HAP-1 (cell line): ENCODE measurements at regions not wholly inside any gene's neighbourhood (a gene's known extent, or its start where the extent isn't known, plus 50 kb on each side); places are given as distances from the start of the nearest gene placed in this dataset.
"Not testable (repeated sequence)": the region's sequence is repeated elsewhere in the genome, so short reads cannot be mapped to it uniquely, and the experiment has no call there.

Experiments used
- DNase-seq, 2 experiments: peaks; one replicate each; pipeline ENCODE4 v3.0.0-alpha.2; 2016 to 2020; ENCODE audit warnings: low spot score in 2 of 2
- H3K27me3 ChIP-seq: fragments of 250-450 bp; sonication (Bioruptor Pico); 2 replicates; pipeline ENCODE4 v1.5.1; 2020; ENCODE audit warnings: low read depth, mild to moderate bottlenecking, moderate library complexity
- H3K36me3 ChIP-seq: fragments of 250-450 bp; sonication (Bioruptor Pico); replicated peaks from 2 replicates; pipeline ENCODE4 v1.5.1; 2020; ENCODE audit warnings: mild to moderate bottlenecking
- H3K4me1 ChIP-seq: fragments of 250-450 bp; sonication (Bioruptor Pico); 2 replicates; pipeline ENCODE4 v1.5.1; 2020; ENCODE audit warnings: mild to moderate bottlenecking
- H3K4me3 ChIP-seq: fragments of 250-450 bp; sonication (Bioruptor Pico); 2 replicates; pipeline ENCODE4 v1.5.1; 2020; ENCODE audit warnings: mild to moderate bottlenecking, moderate library complexity
- H3K9me3 ChIP-seq: fragments of 250-450 bp; sonication (Bioruptor Pico); 2 replicates; pipeline ENCODE4 v1.5.1; 2020; ENCODE audit warnings: mild to moderate bottlenecking, moderate library complexity
- in situ Hi-C: fragments of 300-500 bp; cut with MboI; formaldehyde crosslinking; loops from 3 replicates; pipeline ENCODE4 v1.14.3; 2020; ENCODE audit warnings: low sequenced_read_pairs, inconsistent platforms, mixed read lengths

GRCh38 chr3:106485802-106486201 lies 617.0 kb upstream of the CBLB start:
- no peaks in the 10 kb centered on the region for H3K4me1 ChIP-seq
- no peak overlapping the region for H3K4me3 ChIP-seq
- in situ Hi-C loops = no loop called here
- no peak for DNase-seq
- H3K9me3 ChIP-seq = no peaks in the 10 kb centered on the region
- no peaks in the 10 kb centered on the region for H3K27me3 ChIP-seq
- no peaks in the 10 kb centered on the region for H3K36me3 ChIP-seq

GRCh38 chr3:106486945-106487639 lies 618.3 kb upstream of the CBLB start:
- in situ Hi-C loops, DNase-seq, H3K27me3 ChIP-seq, H3K36me3 ChIP-seq, H3K9me3 ChIP-seq, H3K4me3 ChIP-seq, H3K4me1 ChIP-seq: not testable (repeated sequence)

DNA sequence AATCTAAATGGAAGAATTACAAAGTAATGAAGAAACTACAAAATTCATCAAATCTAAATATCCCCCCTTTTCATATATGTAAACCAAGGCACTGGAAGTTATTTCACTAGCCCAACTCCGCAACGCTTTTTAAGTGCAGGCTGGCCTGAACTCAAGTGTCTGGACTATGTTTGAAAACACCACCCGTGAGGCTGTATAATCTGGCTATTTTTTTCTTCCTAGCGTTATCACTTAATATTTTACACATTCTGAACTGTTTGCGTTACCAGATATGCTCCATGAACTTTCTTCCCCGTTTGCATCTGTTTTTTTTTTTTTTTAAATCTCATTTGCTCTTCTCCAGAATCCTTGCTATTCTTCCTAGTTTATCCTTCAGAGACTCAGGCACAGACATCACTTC lies 619.5 kb upstream of the CBLB start:
- Histone ChIP-seq H3K36me3 (no peaks in the 10 kb centered on the region), H3K4me1 (no peaks in the 10 kb centered on the region), H3K4me3 (no peak overlapping the region), H3K9me3 (no peaks in the 10 kb centered on the region), H3K27me3 (0 out of 2 replicates have a peak, but pooled peaks cover 2% of the 10 kb centered on the region)
- in situ Hi-C loops = no loop called here
- no peak for DNase-seq

GRCh38 chr3:106491796-106492195 lies 623.0 kb upstream of the CBLB start:
- H3K27me3 ChIP-seq = 0 out of 2 replicates have a peak, but pooled peaks cover 2% of the 10 kb centered on the region
- no peak for DNase-seq
- no peaks in the 10 kb centered on the region for H3K36me3 ChIP-seq
- in situ Hi-C loops = no loop called here
- H3K9me3 ChIP-seq = no peaks in the 10 kb centered on the region
- H3K4me3 ChIP-seq = no peak overlapping the region
- no peaks in the 10 kb centered on the region for H3K4me1 ChIP-seq

- DNase-seq = no peak
- Histone ChIP-seq H3K9me3 (no peaks in the 10 kb centered on the region), H3K4me1 (no peaks in the 10 kb centered on the region), H3K4me3 (no peak overlapping the region), H3K27me3 (no peaks in the 10 kb centered on the region), H3K36me3 (no peaks in the 10 kb centered on the region)
- in situ Hi-C loops = no loop called here
Measured at GRCh38 chr3:106508331-106508893, 639.6 kb upstream of the CBLB start.

DNA sequence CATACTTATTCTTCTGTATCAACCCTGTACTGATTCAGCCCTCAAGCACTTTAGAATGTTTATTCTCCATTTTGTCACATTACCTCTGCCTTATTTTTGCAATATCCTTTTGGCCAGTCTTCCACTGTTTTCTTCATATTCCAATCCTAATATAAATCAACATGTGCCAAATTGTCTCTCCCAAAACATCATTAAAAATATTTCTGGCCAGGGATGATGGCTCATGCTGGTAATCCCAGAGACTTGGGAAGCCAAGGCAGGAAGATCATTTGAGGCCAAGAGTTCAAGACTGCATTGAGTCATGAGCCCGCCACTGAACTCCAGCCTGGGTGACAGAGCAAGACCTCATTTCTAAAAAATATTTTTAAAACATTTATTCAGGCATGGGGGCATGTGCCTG lies 641.4 kb upstream of the CBLB start:
- Histone ChIP-seq H3K4me1 (no peaks in the 10 kb centered on the region), H3K27me3 (no peaks in the 10 kb centered on the region), H3K4me3 (no peak overlapping the region), H3K9me3 (no peaks in the 10 kb centered on the region), H3K36me3 (no peaks in the 10 kb centered on the region)
- DNase-seq = no peak
- in situ Hi-C loops = no loop called here

GRCh38 chr3:106512846-106513245 lies 644.0 kb upstream of the CBLB start:
- Histone ChIP-seq H3K4me3 (no peak overlapping the region), H3K27me3 (no peaks in the 10 kb centered on the region), H3K9me3 (no peaks in the 10 kb centered on the region), H3K36me3 (no peaks in the 10 kb centered on the region), H3K4me1 (no peaks in the 10 kb centered on the region; the same call in 1 of the 2 replicates)
- in situ Hi-C loops = no loop called here
- no peak for DNase-seq

DNA sequence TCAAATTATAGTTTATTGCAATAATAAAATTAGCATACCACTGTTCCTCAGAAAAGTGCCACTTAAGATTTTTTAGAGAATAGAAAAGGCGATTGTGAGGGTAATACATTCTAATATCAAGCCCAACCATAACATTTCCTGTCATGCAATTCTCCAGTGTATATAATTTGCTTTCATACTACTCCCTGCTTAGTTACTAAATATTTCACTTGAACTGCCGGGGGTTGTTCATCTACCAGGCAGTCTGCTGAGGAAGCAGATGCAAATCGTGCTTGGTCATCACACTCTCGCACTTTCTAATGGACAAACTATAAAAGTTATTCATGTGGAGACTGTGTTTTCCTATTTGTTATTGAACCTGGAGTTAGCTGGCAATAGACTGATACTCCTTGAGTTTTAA lies 645.6 kb upstream of the CBLB start:
- no peak for DNase-seq
- H3K36me3 ChIP-seq = no peaks in the 10 kb centered on the region
- H3K4me1 ChIP-seq = peaks cover 3% of the 10 kb centered on the region; the same call in 1 of the 2 replicates
- no peaks in the 10 kb centered on the region for H3K27me3 ChIP-seq
- H3K9me3 ChIP-seq = no peaks in the 10 kb centered on the region
- no peak overlapping the region for H3K4me3 ChIP-seq
- in situ Hi-C loops = no loop called here

DNA sequence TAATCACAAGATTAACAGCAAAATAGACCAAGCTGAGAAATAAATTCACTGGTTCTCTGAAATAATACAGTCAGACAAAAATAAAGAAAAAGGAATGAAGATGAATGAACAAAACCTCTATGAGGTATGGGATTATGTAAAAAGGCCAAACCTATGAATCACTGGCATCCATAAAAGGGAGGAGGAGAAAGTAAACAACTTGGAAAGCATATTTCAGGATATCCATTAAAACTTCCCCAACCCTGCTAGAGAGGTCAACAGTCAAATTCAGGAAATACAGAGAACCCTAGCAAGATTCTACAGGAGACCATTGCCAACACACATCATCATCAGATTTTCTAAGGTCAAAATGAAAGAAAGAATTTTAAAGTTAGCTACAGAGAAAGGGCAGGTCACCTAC lies 649.7 kb upstream of the CBLB start:
- peaks cover 3% of the 10 kb centered on the region; the same call in 1 of the 2 replicates for H3K4me1 ChIP-seq
- DNase-seq = no peak
- no peaks in the 10 kb centered on the region for H3K36me3 ChIP-seq
- no peaks in the 10 kb centered on the region for H3K9me3 ChIP-seq
- H3K27me3 ChIP-seq = no peaks in the 10 kb centered on the region
- no peak overlapping the region for H3K4me3 ChIP-seq
- in situ Hi-C loops = no loop called here

DNA sequence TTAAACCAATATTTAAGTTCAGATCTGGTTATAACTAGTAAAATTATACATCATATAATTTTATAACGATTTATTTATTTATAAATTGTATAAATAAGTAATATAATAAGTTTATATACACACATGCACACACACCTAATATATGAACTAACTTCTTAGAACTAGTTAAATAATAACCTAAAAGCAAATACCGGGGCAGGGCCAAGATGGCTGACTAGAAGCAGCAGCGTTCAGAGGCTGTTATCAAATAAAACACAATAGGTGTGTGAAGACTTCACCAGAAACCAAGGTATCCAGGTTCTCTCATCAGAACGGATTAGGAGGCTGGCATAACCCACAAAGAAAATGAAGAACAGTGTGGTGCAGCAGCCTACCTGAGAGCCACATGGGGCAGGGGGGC lies 653.6 kb upstream of the CBLB start:
- H3K36me3 ChIP-seq = no peaks in the 10 kb centered on the region
- no peaks in the 10 kb centered on the region for H3K9me3 ChIP-seq
- H3K4me1 ChIP-seq = peaks cover 3% of the 10 kb centered on the region; the same call in 1 of the 2 replicates
- DNase-seq = no peak
- H3K27me3 ChIP-seq = no peaks in the 10 kb centered on the region
- no peak overlapping the region for H3K4me3 ChIP-seq
- in situ Hi-C loops = no loop called here

GRCh38 chr3:106528932-106529331 lies 660.1 kb upstream of the CBLB start:
- no peaks in the 10 kb centered on the region for H3K9me3 ChIP-seq
- DNase-seq = no peak
- H3K4me3 ChIP-seq = no peak overlapping the region
- in situ Hi-C loops = no loop called here
- no peaks in the 10 kb centered on the region for H3K4me1 ChIP-seq
- no peaks in the 10 kb centered on the region for H3K36me3 ChIP-seq
- H3K27me3 ChIP-seq = no peaks in the 10 kb centered on the region

GRCh38 chr3:106529738-106530137 lies 660.9 kb upstream of the CBLB start:
- DNase-seq = no peak
- Histone ChIP-seq H3K9me3 (no peaks in the 10 kb centered on the region), H3K36me3 (no peaks in the 10 kb centered on the region), H3K27me3 (no peaks in the 10 kb centered on the region), H3K4me3 (no peak overlapping the region), H3K4me1 (no peaks in the 10 kb centered on the region)
- in situ Hi-C loops = no loop called here

DNA sequence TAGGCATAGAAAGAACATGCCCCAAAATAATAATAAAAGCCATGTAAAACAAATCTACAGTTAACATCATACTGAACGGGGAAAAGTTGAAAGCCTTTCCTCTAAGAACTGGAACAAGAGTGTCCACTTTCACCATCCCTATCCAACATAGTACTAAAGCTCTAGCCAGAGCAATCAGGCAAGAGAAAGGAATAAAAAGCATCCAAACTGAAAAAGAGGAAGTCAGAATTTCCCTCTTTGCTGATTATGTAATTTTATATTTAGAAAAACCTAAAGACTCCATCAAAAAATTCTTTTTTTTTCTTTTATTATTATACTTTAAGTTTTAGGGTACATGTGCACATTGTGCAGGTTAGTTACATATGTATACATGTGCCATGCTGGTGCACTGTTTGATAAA lies 661.6 kb upstream of the CBLB start:
- H3K36me3 ChIP-seq = no peaks in the 10 kb centered on the region
- in situ Hi-C loops = no loop called here
- DNase-seq = no peak

DNA sequence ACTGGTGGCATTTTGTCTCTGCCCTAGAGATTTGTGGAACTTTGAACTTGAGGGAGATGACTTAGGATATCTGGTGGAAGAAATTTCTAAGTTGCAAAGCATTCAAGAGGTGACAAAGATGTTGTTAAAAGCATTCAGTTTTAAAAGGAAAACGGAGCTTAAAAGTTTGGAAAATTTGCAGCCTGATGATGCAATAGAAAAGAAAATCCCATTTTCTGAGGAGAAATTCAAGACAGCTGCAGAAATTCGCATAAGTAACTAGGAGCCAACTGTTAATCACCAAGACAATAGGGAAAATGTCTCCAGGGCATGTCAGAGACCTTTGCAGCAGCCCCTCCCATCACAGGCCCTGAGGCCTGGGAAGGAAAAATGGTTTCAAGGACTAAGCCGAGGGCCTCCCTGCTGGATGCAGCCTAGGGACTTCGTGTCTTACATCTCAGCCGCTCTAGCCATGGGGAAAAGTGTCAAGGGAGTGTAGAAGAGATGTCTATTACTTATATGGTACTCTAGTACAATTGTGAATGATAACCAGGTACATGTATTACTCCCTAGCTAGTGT lies 663.0 kb upstream of the CBLB start:
- H3K4me3 ChIP-seq, H3K4me1 ChIP-seq, H3K36me3 ChIP-seq, in situ Hi-C loops, H3K27me3 ChIP-seq, H3K9me3 ChIP-seq, DNase-seq: not testable (repeated sequence)

More for the DNA sequence above, 661.6 kb upstream of the CBLB start:
- H3K4me1 ChIP-seq = no peaks in the 10 kb centered on the region
- H3K27me3 ChIP-seq = no peaks in the 10 kb centered on the region
- no peaks in the 10 kb centered on the region for H3K9me3 ChIP-seq
- H3K4me3 ChIP-seq = no peak overlapping the region
